Hepatocyte (in vitro differentiated cells): ENCODE measurements at regions not wholly inside any gene's neighbourhood (a gene's known extent, or its start where the extent isn't known, plus 50 kb on each side); places are given as distances from the start of the nearest gene placed in this dataset.

ENCODE experiments used
- EZH2 ChIP-seq: fragments of 200-600 bp; sonication (generic); IDR thresholded peaks from 2 replicates; pipeline ENCODE4 v1.6.1; 2016; ENCODE audit warnings: antibody characterized with exemption, mild to moderate bottlenecking, borderline replicate concordance
- EZH2phosphoT487 ChIP-seq: fragments of 200-600 bp; sonication (generic); IDR thresholded peaks from one replicate; pipeline ENCODE4 v1.6.1; 2018; ENCODE audit warnings: antibody characterized with exemption, mild to moderate bottlenecking, low read depth, moderate library complexity; ENCODE audit not compliant: unreplicated experiment, severe bottlenecking
- TF ChIP-seq, protein P1 (sequence below): fragments of 200-600 bp; sonication (generic); IDR thresholded peaks from 2 replicates; pipeline ENCODE4 v1.5.1; 2016; ENCODE audit warnings: antibody characterized with exemption, mild to moderate bottlenecking; ENCODE audit not compliant: poor library complexity

- TF ChIP-seq, protein P1, sequence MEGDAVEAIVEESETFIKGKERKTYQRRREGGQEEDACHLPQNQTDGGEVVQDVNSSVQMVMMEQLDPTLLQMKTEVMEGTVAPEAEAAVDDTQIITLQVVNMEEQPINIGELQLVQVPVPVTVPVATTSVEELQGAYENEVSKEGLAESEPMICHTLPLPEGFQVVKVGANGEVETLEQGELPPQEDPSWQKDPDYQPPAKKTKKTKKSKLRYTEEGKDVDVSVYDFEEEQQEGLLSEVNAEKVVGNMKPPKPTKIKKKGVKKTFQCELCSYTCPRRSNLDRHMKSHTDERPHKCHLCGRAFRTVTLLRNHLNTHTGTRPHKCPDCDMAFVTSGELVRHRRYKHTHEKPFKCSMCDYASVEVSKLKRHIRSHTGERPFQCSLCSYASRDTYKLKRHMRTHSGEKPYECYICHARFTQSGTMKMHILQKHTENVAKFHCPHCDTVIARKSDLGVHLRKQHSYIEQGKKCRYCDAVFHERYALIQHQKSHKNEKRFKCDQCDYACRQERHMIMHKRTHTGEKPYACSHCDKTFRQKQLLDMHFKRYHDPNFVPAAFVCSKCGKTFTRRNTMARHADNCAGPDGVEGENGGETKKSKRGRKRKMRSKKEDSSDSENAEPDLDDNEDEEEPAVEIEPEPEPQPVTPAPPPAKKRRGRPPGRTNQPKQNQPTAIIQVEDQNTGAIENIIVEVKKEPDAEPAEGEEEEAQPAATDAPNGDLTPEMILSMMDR, result no peak
- TF ChIP-seq EZH2 (no peak), EZH2phosphoT487 (no peak)
Observed at GRCh38 chr5:99460701-99461100, 531.9 kb upstream of the CHD1 start.
